Endothelial cell of umbilical vein (primary cell): ENCODE measurements at regions not wholly inside any gene's neighbourhood (a gene's known extent, or its start where the extent isn't known, plus 50 kb on each side); places are given as distances from the start of the nearest gene placed in this dataset.

Source experiments
- BruUV-seq: library from RNA; stranded (reverse); fragments of 400-500 nt; replicated peaks from 2 replicates; lab custom pipeline; 2021; lab: Mats Ljungman, UMichigan
- CTCF ChIA-PET: fragments of 300-600, 350-600 bp; sonication (Branson Sonifier 250); formaldehyde crosslinking; loops from one replicate; lab custom pipeline; 2021; ENCODE audit warnings: antibody characterized with exemption, inconsistent platforms; lab: Charles Lee
- POLR2A ChIA-PET: fragments of 300-600, 350-600 bp; sonication (Branson Sonifier 250); formaldehyde crosslinking; loops from one replicate; lab custom pipeline; 2021; ENCODE audit warnings: antibody characterized with exemption, inconsistent platforms; lab: Charles Lee
- DNase-seq: peaks from one replicate; pipeline ENCODE4 v3.0.0-alpha.2; 2011; ENCODE audit warnings: low read depth, low spot score
- FAIRE-seq: peaks from 2 replicates; lab custom pipeline; 2011; peaks lifted over from hg19 to GRCh38; lab: Jason Lieb, UNC
- H2AFZ ChIP-seq: 2 replicates; pipeline ENCODE4 v1.6.0; 2012; ENCODE audit warnings: low read depth, low read length, control low read depth, inconsistent platforms
- H3K27ac ChIP-seq: 2 replicates; pipeline ENCODE4 v1.5.1; 2011; ENCODE audit warnings: low read depth, mild to moderate bottlenecking, control low read depth, low read length, moderate library complexity; ENCODE audit not compliant: insufficient read depth
- H3K27me3 ChIP-seq, 2 experiments: 2 replicates each; pipeline versions ENCODE4 v1.6.0 to v1.6.1; 2011; ENCODE audit warnings: low read length in 2 of 2, mixed read lengths in 1 of 2; ENCODE audit not compliant: control insufficient read depth in 2 of 2, insufficient read depth in 2 of 2
- H3K36me3 ChIP-seq, 2 experiments: 2 replicates in 1 of 2; 3 replicates in 1 of 2; pipeline ENCODE4 v1.5.1; 2011; ENCODE audit warnings: low read length in 2 of 2, mild to moderate bottlenecking in 1 of 2, moderate library complexity in 1 of 2; ENCODE audit not compliant: control insufficient read depth in 2 of 2, insufficient read depth in 2 of 2; ENCODE audit errors: extremely low read depth in 1 of 2
- H3K4me1 ChIP-seq: 3 replicates; pipeline ENCODE4 v1.5.1; 2011; ENCODE audit warnings: mild to moderate bottlenecking, low read length; ENCODE audit not compliant: control insufficient read depth, insufficient read depth; ENCODE audit errors: extremely low read depth
- H3K4me2 ChIP-seq: 2 replicates; pipeline ENCODE4 v1.6.1; 2011; ENCODE audit warnings: low read length, control low read depth, mixed read lengths; ENCODE audit not compliant: insufficient read depth
- H3K4me3 ChIP-seq, 3 experiments: fragments of 200-600 bp in 1 of 3; sonication (generic), shearing (Covaris generic) in 1 of 3; replicated peaks in 1 of 3; 2 replicates each; pipeline ENCODE4 v1.5.1; 2011 to 2016; ENCODE audit warnings: control low read depth in 3 of 3, low read length in 3 of 3, mild to moderate bottlenecking in 2 of 3, inconsistent platforms in 1 of 3, low read depth in 1 of 3, moderate library complexity in 1 of 3; ENCODE audit not compliant: insufficient read depth in 1 of 3
- H3K79me2 ChIP-seq: 2 replicates; pipeline ENCODE4 v1.6.0; 2012; ENCODE audit warnings: low read length, inconsistent platforms; ENCODE audit not compliant: control insufficient read depth, insufficient read depth
- H3K9ac ChIP-seq: replicated peaks from 2 replicates; pipeline ENCODE3; 2011; ENCODE audit warnings: low read length, control low read depth; ENCODE audit not compliant: insufficient read depth; ENCODE audit errors: extremely low read depth
- H3K9me1 ChIP-seq: replicated peaks from 3 replicates; pipeline ENCODE4 v1.6.0; 2011; ENCODE audit warnings: mild to moderate bottlenecking, low read length; ENCODE audit not compliant: control insufficient read depth, insufficient read depth; ENCODE audit errors: extremely low read depth
- H3K9me3 ChIP-seq: replicated peaks from 2 replicates; pipeline ENCODE4 v1.5.1; 2012; ENCODE audit warnings: low read length, inconsistent platforms; ENCODE audit not compliant: control insufficient read depth, insufficient read depth
- H4K20me1 ChIP-seq: replicated peaks from 2 replicates; pipeline ENCODE3; 2011; ENCODE audit warnings: mild to moderate bottlenecking, low read length; ENCODE audit not compliant: control insufficient read depth, insufficient read depth; ENCODE audit errors: extremely low read depth
- EZH2 ChIP-seq: IDR thresholded peaks from 2 replicates; pipeline ENCODE4 v1.6.1; 2012; ENCODE audit warnings: borderline replicate concordance, low read depth, mild to moderate bottlenecking, moderate library complexity, low read length, inconsistent platforms; ENCODE audit not compliant: severe bottlenecking
- FOS ChIP-seq: IDR thresholded peaks from 2 replicates; pipeline ENCODE4 v1.6.1; 2011; ENCODE audit warnings: mild to moderate bottlenecking, low read length, moderate library complexity, borderline replicate concordance; ENCODE audit not compliant: insufficient read depth
- GATA2 ChIP-seq: IDR thresholded peaks from 2 replicates; pipeline ENCODE4 v1.7.0; 2011; ENCODE audit warnings: low read depth, mild to moderate bottlenecking, moderate library complexity, mixed read lengths, low read length; ENCODE audit not compliant: insufficient read length, insufficient read depth
- JUN ChIP-seq: IDR thresholded peaks from 2 replicates; pipeline ENCODE4 v1.6.1; 2011; ENCODE audit warnings: borderline replicate concordance, low read depth; ENCODE audit not compliant: insufficient read length, insufficient read depth
- MYC ChIP-seq: IDR thresholded peaks from one replicate; pipeline ENCODE4 v1.6.1; 2011; ENCODE audit warnings: mild to moderate bottlenecking, low read depth, low read length
- POLR2A ChIP-seq: IDR thresholded peaks from 2 replicates; pipeline ENCODE4 v1.6.1; 2012; ENCODE audit warnings: low read depth, mild to moderate bottlenecking, control low read depth, low read length
- POLR2AphosphoS5 ChIP-seq: IDR thresholded peaks from 2 replicates; pipeline ENCODE4 v1.6.1; 2012; ENCODE audit warnings: low read depth, mild to moderate bottlenecking, control low read depth, low read length, moderate library complexity; ENCODE audit not compliant: insufficient read depth
- dilution Hi-C: fragments of 300-500 bp; cut with MboI; formaldehyde crosslinking; loops from one replicate; pipeline ENCODE4 v1.15.0; 2019; ENCODE audit warnings: low sequenced_read_pairs; ENCODE audit not compliant: extremely low pct_ligation_motif_present
- intact Hi-C: fragments of 100-400 bp; cut with micrococcal nuclease; formaldehyde crosslinking; loops from one replicate; pipeline ENCODE4 v1.10.0; 2022
- TF ChIP-seq, protein P1 (sequence below): IDR thresholded peaks from 2 replicates; pipeline ENCODE4 v1.6.1; 2011; ENCODE audit not compliant: insufficient read depth, insufficient read length
- TF ChIP-seq, protein P2 (sequence below), 2 donors: IDR thresholded peaks; 1 replicate in 1 of 2; 2 replicates in 1 of 2; pipeline ENCODE4 v1.5.1; 2011; ENCODE audit warnings: low read length in 2 of 2, mild to moderate bottlenecking in 2 of 2, moderate library complexity in 2 of 2, control low read depth in 1 of 2, inconsistent platforms in 1 of 2, low read depth in 1 of 2; ENCODE audit not compliant: insufficient read depth in 1 of 2; ENCODE audit errors: extremely low read depth in 1 of 2

DNA sequence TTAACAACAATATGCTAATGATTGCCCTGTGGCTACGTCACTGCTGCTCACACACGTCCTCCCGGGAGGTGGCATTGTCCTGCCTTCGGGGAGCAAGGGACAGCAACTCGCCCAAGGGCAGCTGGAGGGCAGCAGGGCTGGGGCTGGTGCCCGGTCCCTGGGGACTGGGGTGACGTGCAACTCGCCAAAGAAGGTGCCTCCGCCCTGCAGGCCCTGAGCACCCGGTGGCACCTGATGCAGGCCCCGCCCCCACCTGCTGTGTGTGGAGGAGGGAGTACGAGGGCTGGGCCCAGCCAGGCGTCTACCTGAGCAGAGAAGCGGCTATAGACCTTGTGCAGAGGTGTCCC lies 64.8 kb upstream of the SLCO4A1 start:
- no peak for TF ChIP-seq EZH2
- no peak for TF ChIP-seq GATA2
- no peak for TF ChIP-seq POLR2A
- TF ChIP-seq, protein P1, sequence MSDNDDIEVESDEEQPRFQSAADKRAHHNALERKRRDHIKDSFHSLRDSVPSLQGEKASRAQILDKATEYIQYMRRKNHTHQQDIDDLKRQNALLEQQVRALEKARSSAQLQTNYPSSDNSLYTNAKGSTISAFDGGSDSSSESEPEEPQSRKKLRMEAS, result no peak
- TF ChIP-seq, protein P2, sequence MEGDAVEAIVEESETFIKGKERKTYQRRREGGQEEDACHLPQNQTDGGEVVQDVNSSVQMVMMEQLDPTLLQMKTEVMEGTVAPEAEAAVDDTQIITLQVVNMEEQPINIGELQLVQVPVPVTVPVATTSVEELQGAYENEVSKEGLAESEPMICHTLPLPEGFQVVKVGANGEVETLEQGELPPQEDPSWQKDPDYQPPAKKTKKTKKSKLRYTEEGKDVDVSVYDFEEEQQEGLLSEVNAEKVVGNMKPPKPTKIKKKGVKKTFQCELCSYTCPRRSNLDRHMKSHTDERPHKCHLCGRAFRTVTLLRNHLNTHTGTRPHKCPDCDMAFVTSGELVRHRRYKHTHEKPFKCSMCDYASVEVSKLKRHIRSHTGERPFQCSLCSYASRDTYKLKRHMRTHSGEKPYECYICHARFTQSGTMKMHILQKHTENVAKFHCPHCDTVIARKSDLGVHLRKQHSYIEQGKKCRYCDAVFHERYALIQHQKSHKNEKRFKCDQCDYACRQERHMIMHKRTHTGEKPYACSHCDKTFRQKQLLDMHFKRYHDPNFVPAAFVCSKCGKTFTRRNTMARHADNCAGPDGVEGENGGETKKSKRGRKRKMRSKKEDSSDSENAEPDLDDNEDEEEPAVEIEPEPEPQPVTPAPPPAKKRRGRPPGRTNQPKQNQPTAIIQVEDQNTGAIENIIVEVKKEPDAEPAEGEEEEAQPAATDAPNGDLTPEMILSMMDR (IDR thresholded peaks at IDR 0.05; ENCODE audit: extremely low read depth in 1 of 2, insufficient read depth in 1 of 2, low read depth in 1 of 2, low read length in 2 of 2), result no peak
- no peak for TF ChIP-seq FOS
- TF ChIP-seq MYC, result no peak
- no peak for TF ChIP-seq JUN
- TF ChIP-seq POLR2AphosphoS5, result no peak
- Histone ChIP-seq H3K4me2 (no peak overlapping the region), H3K4me3 (no peak overlapping the region), H3K36me3 (no peaks in the 10 kb centered on the region), H3K9me3 (no peaks in the 10 kb centered on the region), H3K4me1 (no peaks in the 10 kb centered on the region), H3K9ac (no peak overlapping the region), H3K9me1 (no peaks in the 10 kb centered on the region), H3K27me3 (peaks cover 2 to 7% of the 10 kb centered on the region in 2 experiments), H3K79me2 (no peaks in the 10 kb centered on the region), H2AFZ (no peak overlapping the region), H4K20me1 (no peaks in the 10 kb centered on the region), H3K27ac (no peak overlapping the region)
- ChIA-PET CTCF (interaction anchor here (0.8 to 2.5 kb wide), 7 partner anchors 11 to 214 kb away, joined by 3 to 25 read pairs (median 4); no protein-coding TSS in a partner anchor), POLR2A (no interaction called here)
- intact Hi-C loops (no loop called here), dilution Hi-C loops (no loop called here)
- DNase-seq (no peak), FAIRE-seq (no peak)
- no TSS peak for BruUV-seq
